GM21825 (cell line): ENCODE measurements at regions not wholly inside any gene's neighbourhood (a gene's known extent, or its start where the extent isn't known, plus 50 kb on each side); places are given as distances from the start of the nearest gene placed in this dataset.
"Not testable (repeated sequence)": the region's sequence is repeated elsewhere in the genome, so short reads cannot be mapped to it uniquely, and the experiment has no call there.

Experiments used
- ATAC-seq: cut with Tn5 transposase; IDR thresholded peaks from one replicate; pipeline ENCODE4 v1.9.1; 2021; ENCODE audit warnings: mild to moderate bottlenecking, moderate library complexity; ENCODE audit not compliant: unreplicated experiment

DNA sequence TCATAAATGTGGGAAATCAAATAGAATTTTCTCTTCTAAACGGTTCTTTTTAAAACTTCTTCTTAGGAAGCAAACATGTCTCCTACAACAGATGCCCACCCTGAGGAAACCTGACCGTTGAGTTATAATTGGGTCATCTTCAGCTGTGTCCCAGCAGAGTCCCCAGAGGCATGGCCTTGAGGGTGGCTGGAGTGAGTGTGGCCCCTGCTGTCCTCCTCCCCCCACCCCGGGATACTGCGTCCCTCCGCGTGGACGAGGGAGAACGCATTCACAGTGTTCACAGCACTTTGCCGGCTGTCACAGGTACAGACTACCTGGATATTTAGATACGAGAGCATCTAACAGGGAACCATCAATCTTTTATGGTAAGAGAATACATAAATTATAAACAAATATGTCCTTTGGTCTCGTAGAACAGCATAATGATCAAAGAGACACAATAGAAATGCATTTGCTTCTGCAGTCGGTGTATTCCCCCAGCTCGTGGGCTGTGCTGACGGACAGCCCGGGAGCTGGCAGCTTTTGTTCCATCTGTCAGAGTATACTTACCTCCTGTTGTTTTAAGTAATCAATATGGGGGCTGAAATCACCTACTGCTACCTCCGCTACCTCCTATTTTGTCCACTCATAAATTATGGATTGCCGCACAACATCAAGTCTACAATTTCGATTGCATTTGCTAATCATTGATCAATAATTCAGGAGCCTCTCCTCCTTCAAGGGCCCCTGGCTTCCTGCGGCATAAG is 214.7 kb downstream of the IRX2 start:
- ATAC-seq = no peak

DNA sequence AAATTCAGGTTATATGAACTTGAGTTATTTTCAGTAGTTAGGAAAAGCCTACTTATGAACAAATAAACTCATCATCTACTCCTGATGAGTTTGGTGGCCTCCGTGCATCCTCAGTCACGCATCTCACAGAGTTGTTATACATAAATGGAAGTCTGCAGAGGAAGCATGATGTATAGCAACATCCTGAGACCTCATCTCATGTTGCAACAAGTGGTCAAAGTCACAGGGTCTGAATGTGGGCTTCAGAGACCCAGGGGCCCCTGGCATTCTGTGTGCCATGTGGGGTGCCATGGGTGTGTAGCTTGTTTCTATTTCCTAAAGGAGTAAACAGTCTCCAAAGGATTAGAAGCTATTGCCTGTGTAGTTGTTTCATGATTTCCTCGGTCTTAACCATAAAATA is 216.5 kb downstream of the IRX2 start:
- no peak for ATAC-seq

GRCh38 chr5:2534251-2534650 is 217.2 kb downstream of the IRX2 start:
- no peak for ATAC-seq

DNA sequence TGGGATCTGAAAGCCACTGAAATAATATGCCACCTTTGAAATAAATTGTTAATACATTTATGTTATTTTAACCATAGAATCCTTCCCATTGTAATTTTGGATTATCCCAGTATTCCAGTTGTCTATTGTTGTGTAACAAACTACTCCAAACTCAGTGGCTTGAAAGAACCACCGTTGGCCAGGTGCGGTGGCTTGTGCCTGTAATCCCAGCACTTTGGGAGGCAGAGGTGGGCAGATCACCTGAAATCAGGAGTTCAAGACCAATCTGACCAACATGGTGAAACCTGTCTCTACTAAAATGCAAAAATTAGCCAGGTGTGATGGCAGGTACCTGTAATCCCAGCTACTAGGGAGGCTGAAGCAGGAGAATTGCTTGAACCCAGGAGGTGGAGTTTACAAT is 217.6 kb downstream of the IRX2 start:
- not testable (repeated sequence) for ATAC-seq

GRCh38 chr5:2532809-2533208 is 218.7 kb downstream of the IRX2 start:
- ATAC-seq = no peak

- ATAC-seq = no peak
Observed at GRCh38 chr5:2531318-2531717, 220.2 kb downstream of the IRX2 start.

DNA sequence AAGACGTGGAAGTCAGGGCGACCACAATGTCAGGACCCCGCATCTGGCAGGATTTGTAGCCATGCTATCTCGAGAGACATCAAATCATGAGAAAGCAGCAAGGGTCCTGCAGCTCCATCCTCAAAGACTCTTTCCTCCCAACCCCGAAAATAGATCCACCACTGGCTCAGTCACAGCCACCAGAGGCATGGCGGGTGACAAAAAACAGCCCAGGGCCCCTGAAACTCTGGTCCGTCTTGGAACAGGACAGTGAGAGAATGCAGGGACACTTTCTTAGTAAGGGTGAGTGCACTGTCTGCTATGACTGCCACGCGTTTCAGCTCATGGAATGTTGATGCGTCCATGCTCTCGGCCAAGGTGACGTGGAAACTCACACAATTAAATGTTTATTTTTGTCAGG is 220.9 kb downstream of the IRX2 start:
- no peak for ATAC-seq

DNA sequence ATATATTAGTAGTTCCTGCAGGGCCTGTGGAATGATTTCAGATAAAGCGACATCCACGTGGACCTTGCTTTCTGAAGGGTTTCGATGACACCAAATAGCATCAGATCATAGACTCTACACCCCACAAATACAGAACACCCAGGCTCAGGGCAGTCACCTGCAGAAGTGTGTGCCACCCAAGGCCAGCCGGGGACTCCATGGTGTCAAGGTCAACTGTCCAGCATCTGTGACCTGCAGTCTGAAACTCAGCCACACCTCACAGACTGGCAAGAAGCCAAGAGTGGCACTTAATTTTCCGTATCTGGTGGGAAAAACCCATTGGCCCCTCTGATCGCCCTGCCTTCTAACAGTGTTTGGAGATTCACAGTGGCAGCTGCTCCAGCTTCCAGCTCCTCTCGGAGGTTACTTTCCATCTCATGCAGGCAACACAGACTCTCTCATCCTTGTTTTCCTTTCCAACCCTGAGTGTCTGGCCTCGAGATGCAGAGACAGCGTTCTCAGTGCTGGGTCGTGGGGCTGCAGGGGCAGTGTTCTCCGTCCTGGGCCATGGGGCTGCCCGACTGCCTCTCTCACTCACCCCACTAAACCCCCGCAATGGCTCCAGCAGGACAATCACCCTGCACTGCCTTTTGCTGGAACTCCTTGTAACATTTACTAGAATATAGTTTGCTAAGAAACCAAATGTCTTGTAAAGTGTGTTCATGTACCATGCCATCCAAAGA is 221.9 kb downstream of the IRX2 start:
- no peak for ATAC-seq

DNA sequence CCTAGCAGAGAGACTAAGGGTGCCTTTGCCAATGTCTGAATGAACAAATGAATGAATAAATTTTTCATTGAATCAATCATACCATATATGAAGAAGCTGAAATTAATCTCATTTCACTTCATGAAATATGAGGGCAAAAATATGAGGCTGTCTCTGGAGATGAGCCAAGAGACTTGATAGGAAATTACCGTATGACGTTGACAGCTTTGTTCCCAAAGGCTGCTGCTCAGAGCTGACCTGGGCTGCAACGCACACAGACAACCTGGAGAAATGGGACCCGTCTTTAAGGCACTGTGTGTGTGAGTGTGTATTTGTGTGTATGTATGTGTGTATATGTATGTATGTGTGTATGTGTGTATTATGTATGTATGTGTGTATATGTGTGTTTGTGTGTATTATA is 226.1 kb downstream of the IRX2 start:
- no peak for ATAC-seq

GRCh38 chr5:2524620-2525019 is 226.9 kb downstream of the IRX2 start:
- ATAC-seq = no peak

DNA sequence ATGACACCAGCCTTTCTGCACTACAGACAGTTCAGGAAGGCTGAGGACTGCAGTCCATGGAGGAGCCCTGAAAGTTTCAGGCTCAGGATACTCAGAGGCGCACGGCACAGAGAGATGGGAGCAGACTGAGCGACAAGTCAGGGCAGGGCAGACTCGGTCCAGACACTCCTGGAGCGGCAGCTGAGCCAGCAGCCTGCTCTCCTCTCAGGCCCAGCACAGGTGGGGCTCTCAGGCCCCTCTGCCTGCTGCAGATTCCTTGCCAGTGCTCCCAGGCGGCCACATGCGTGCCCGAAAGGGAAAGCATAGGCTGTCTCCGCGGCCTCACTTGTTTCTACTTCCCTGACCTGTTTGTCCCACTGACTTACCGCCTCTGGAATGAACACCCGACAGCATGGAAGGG is 228.3 kb downstream of the IRX2 start:
- no peak for ATAC-seq

- ATAC-seq = no peak
Observed at GRCh38 chr5:2522372-2522771, 229.1 kb downstream of the IRX2 start.

GRCh38 chr5:2519153-2519552 is 232.3 kb downstream of the IRX2 start:
- ATAC-seq = no peak

DNA sequence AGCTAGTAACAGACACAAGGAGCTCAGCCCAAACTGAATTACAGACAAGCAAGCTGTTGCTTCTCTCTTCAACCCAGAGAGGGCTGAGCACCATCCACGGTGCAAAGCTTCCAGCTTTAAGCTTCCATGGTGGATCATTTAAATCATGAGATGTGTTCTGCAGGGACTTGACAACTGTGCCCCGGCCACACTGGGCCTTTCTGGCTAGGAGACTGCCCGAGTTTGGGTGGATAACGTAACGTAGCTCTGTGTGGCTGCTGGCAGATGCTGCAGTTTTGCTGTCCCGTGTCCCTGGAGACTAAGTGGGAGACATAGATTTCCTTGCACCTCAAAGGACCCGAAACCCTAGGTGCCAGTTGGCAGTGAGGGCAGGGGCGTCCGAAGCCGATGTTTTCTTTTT is 234.0 kb downstream of the IRX2 start:
- no peak for ATAC-seq

GRCh38 chr5:2515180-2515764 is 236.2 kb downstream of the IRX2 start:
- ATAC-seq = no peak

DNA sequence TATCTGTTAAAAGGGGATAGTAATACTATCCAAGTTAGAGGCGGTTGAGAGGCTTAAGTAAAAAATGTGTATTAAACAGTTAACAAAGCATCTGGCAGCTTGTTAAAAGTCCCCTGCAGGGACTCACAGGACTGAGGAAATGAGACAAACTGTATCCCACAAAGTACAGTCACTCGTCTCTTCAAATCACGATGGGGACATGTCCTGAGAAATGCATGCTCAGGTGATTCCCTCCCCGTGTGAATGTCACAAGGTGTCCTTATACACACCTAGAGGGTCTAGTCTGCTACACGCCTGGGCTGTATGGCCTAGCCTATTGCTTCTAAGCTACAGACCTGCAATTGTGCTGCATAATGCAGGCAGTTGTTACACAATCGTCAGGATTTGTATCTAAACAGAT is 237.0 kb downstream of the IRX2 start:
- ATAC-seq = no peak

- no peak for ATAC-seq
Observed at GRCh38 chr5:2511706-2512105, 239.8 kb downstream of the IRX2 start.

- ATAC-seq = no peak
Observed at GRCh38 chr5:2511126-2511525, 240.4 kb downstream of the IRX2 start.

DNA sequence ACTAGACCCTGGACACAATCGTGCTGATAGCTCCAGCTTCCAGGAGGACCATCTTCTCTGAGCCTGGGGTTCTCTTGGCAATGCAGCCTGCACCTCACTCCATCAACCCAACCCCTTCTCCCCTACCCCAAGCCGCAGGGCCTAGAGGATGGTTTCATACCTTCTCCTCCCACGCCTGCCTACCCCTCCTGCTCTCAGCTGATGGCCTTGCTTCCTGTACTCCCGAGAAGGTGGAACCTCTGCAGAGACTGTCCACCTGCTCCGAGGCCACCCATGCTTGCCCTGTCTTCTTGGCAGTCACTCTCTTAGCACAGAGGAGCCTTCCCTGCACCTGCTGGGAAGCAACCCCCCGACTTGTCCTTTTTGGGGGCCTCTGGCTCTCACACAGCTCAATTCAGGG is 241.9 kb downstream of the IRX2 start:
- ATAC-seq = no peak

DNA sequence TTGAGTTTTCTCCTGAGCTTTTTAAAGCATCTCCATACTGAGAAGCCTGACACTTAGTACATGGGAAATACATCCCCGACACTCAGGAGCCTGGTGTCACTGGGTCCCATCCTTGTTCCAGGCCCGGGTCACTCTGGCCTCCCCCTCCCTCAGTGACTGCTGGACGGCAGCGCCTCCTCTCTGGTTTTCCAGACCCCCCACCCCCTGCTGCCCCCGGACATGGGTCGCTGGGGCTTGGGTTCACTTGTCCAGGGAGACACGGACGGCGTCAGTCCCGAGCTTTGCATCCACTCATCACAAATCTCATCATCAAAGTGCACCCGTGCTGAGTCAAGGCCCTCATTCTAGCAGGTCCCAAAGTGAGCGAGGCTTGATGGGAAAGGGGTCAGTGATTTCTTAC is 243.0 kb downstream of the IRX2 start:
- no peak for ATAC-seq

DNA sequence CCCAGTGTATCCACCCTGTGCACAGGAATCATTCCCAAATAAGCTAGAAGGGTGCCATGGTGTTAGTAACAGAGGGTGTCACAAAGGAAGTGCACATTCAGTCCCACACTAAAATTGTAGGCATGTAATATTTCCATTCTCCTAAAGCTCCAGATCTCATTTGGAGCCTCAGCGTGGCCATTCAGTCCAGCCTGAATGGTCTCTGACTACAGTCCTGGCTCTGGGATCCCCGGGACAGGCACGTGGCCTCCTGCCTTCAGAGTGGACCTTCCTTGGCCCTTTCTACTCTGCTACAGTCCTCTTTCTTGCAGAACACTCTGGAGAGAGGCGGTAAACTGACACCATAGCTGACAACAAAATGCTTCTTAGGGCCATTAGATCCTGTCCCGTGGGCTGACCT is 243.9 kb downstream of the IRX2 start:
- no peak for ATAC-seq

GRCh38 chr5:2506603-2507002 is 244.9 kb downstream of the IRX2 start:
- ATAC-seq = no peak
